Stomach (tissue), 8 donors: ENCODE measurements at regions not wholly inside any gene's neighbourhood (a gene's known extent, or its start where the extent isn't known, plus 50 kb on each side); places are given as distances from the start of the nearest gene placed in this dataset.
A peak's percentile ranks its signal among the peaks of the same experiment; 100 is the strongest.

ENCODE experiments used
- DNase-seq, 2 donors: peaks; one replicate each; pipeline versions ENCODE4 v3.0.0 to v3.0.0-alpha.2; 2013 to 2019
- H3K27ac ChIP-seq, 5 donors: fragments of 200-600 bp in 4 of 5; sonication (generic) in 4 of 5; one replicate each; pipeline ENCODE4 v1.5.1; 2013 to 2019; ENCODE audit warnings: mild to moderate bottlenecking in 1 of 5, moderate library complexity in 1 of 5
- H3K27me3 ChIP-seq, 3 donors: fragments of 200-600 bp; sonication (generic); one replicate each; pipeline ENCODE4 v1.5.1; 2017 to 2019; ENCODE audit warnings: mixed run types in 1 of 3
- H3K36me3 ChIP-seq, 4 donors: fragments of 200-600 bp; sonication (generic); 1 replicate in 3 of 4; 2 replicates in 1 of 4; pipeline ENCODE4 v1.5.1; 2016 to 2019
- H3K4me1 ChIP-seq, 4 donors: fragments of 200-600 bp; sonication (generic); one replicate each; pipeline ENCODE4 v1.5.1; 2016 to 2019
- H3K4me3 ChIP-seq, 4 donors: fragments of 200-600 bp; sonication (generic) in 3 of 4; one replicate each; pipeline ENCODE4 v1.5.1; 2016 to 2019; ENCODE audit warnings: mild to moderate bottlenecking in 1 of 4
- H3K9me3 ChIP-seq, 4 donors: fragments of 200-600 bp; sonication (generic); one replicate each; pipeline ENCODE4 v1.5.1; 2016 to 2019
- EP300 ChIP-seq: sonication (generic); formaldehyde crosslinking; IDR thresholded peaks from one replicate; pipeline ENCODE4 v1.6.1; 2017; ENCODE audit warnings: antibody characterized with exemption
- POLR2A ChIP-seq, 4 donors: fragments of 450-650 bp; IDR thresholded peaks; one replicate each; pipeline ENCODE4 v1.6.1; 2016; ENCODE audit warnings: antibody characterized with exemption in 4 of 4, control low read depth in 2 of 4, mild to moderate bottlenecking in 1 of 4, moderate library complexity in 1 of 4
- POLR2AphosphoS5 ChIP-seq, 3 donors: sonication (generic); formaldehyde crosslinking; IDR thresholded peaks; one replicate each; pipeline ENCODE4 v1.6.1; 2016; ENCODE audit warnings: antibody characterized with exemption in 3 of 3
- WGBS, 5 donors: extraction: QIAGEN DNeasy Blood & Tissue Kit in 3 of 5; methylation state at CpG; one replicate each; pipeline versions ENCODE4 v1.1.5 to v1.1.7; 2013 to 2018; 5-methylcytosine and 5-hydroxymethylcytosine counted together
- intact Hi-C: fragments of 100-400 bp; cut with DNase I; formaldehyde crosslinking; loops from one replicate; pipeline ENCODE4 v1.15.1; 2023; ENCODE audit warnings: low total_unique reads
- TF ChIP-seq, protein P1 (sequence below), 7 experiments: fragments of 450-650 bp in 4 of 7; fragments of 200-600 bp in 3 of 7; sonication (generic) in 3 of 7; IDR thresholded peaks; one replicate each; pipeline ENCODE4 v1.5.1; 2016 to 2019; ENCODE audit warnings: antibody characterized with exemption in 7 of 7, control low read depth in 2 of 7, mild to moderate bottlenecking in 1 of 7
- donor health status: healthy with polysubstance abuse.
- donor health status: Bipolar disorder and iron deficiency.
- donor health status: healthy.

DNA sequence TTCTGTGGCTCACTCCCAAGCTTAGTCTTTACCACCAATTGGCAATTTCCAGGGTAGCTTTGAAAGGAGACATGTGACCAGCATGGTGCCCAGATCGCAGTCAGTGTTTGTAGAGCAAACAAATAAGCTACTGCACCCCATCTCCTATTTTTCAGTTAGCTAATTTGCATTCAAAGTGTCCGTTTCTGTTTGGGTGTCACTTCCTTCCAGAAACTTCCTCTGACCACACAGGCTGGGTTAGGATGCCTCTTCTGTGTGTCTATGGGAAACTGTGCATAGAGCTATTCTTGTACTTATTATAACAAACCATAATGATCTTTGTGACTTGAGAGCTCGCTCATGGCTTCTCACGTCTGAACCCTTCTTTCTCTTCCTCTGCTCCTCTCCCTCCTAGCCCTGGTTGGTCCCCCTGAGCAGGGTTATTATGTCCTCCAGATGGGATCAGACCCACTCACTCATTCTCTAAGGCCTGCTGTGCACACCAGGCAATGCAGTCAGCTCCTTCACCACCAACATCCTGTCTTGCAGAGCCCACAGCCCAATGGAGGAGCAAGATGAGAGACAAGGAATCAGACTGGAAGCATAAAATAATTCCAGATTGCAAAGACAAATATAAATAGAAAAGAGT lies 101.2 kb upstream of the ALK start:
- 50 to 65% (median 62%) methylated on average over 4 of the region's 4 CpGs for WGBS, 5 donors
- no peak for DNase-seq
- TF ChIP-seq, protein P1, sequence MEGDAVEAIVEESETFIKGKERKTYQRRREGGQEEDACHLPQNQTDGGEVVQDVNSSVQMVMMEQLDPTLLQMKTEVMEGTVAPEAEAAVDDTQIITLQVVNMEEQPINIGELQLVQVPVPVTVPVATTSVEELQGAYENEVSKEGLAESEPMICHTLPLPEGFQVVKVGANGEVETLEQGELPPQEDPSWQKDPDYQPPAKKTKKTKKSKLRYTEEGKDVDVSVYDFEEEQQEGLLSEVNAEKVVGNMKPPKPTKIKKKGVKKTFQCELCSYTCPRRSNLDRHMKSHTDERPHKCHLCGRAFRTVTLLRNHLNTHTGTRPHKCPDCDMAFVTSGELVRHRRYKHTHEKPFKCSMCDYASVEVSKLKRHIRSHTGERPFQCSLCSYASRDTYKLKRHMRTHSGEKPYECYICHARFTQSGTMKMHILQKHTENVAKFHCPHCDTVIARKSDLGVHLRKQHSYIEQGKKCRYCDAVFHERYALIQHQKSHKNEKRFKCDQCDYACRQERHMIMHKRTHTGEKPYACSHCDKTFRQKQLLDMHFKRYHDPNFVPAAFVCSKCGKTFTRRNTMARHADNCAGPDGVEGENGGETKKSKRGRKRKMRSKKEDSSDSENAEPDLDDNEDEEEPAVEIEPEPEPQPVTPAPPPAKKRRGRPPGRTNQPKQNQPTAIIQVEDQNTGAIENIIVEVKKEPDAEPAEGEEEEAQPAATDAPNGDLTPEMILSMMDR (IDR thresholded peaks at IDR 0.05): no peak
- TF ChIP-seq EP300: no peak
- TF ChIP-seq POLR2A (IDR thresholded peaks at IDR 0.05): no peak
- no peak for TF ChIP-seq POLR2AphosphoS5 (IDR thresholded peaks at IDR 0.05)
- no peaks in the 10 kb centered on the region for H3K9me3 ChIP-seq
- no peaks in the 10 kb centered on the region for H3K4me1 ChIP-seq
- H3K27ac ChIP-seq: no peak overlapping the region
- no peaks in the 10 kb centered on the region for H3K36me3 ChIP-seq
- peaks cover 0 to 19% (median 3%) of the 10 kb centered on the region in 3 donors for H3K27me3 ChIP-seq
- no peak overlapping the region for H3K4me3 ChIP-seq
- intact Hi-C loops: no loop called here

DNA sequence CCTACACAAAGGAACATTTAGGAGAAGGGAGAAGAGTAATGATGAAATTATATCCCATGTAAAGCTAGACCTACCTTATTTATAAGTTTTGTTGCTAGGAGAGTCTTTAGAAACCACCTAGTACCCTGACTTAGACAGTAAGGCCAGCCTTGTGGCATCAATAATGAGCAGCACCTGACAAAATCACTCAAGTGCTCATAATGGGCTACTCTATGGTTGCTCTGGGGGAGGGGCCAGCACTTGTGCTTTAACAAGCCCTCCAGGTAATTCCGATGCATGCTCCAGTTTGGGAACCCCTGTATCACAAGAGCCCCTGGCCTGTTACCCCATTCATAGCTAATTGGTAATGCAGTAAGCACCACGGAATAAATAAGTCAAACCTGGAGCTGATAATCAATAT lies 102.9 kb upstream of the ALK start:
- no peak for DNase-seq
- intact Hi-C loops: no loop called here
- H3K36me3 ChIP-seq: no peaks in the 10 kb centered on the region
- TF ChIP-seq POLR2A (IDR thresholded peaks at IDR 0.05) (no peak), POLR2AphosphoS5 (IDR thresholded peaks at IDR 0.05) (no peak), EP300 (no peak)
- TF ChIP-seq, protein P1 (IDR thresholded peaks at IDR 0.05): no peak
- H3K4me3 ChIP-seq: no peak overlapping the region
- no peaks in the 10 kb centered on the region for H3K4me1 ChIP-seq
- WGBS, 5 donors: 78 to 100% (median 96%) methylated on average over 2 of the region's 2 CpGs
- H3K27ac ChIP-seq: no peak overlapping the region
- peaks cover 0 to 31% (median 3%) of the 10 kb centered on the region in 3 donors for H3K27me3 ChIP-seq
- H3K9me3 ChIP-seq: no peaks in the 10 kb centered on the region

- intact Hi-C loops: no loop called here
- Histone ChIP-seq H3K36me3 (no peaks in the 10 kb centered on the region), H3K4me3 (no peak overlapping the region), H3K27ac (no peak overlapping the region), H3K4me1 (no peaks in the 10 kb centered on the region), H3K9me3 (no peaks in the 10 kb centered on the region), H3K27me3 (peaks cover 0 to 34% (median 3%) of the 10 kb centered on the region in 3 donors)
- TF ChIP-seq, protein P1 (IDR thresholded peaks at IDR 0.05): peak in 4 of 7 experiments; percentile 28 to 41 (median 36)
- TF ChIP-seq EP300: no peak
- no peak for TF ChIP-seq POLR2A (IDR thresholded peaks at IDR 0.05)
- DNase-seq: peak; percentile 43 to 78
- WGBS, 5 donors: 29 to 50% (median 40%) methylated on average over 9 to 23 of the region's 23 CpGs
Measured at GRCh38 chr2:30026091-30027055, 105.0 kb upstream of the ALK start.

- H3K9me3 ChIP-seq: no peaks in the 10 kb centered on the region
- intact Hi-C loops: no loop called here
- peaks cover 0 to 34% (median 3%) of the 10 kb centered on the region in 3 donors for H3K27me3 ChIP-seq
- WGBS, 5 donors: 38 to 71% (median 46%) methylated on average over 1 of the region's 1 CpG
- H3K27ac ChIP-seq: no peak overlapping the region
- no peaks in the 10 kb centered on the region for H3K4me1 ChIP-seq
- no peak overlapping the region for H3K4me3 ChIP-seq
- no peaks in the 10 kb centered on the region for H3K36me3 ChIP-seq
- peak in 1 of 2 donors; percentile 7 for DNase-seq
- TF ChIP-seq EP300 (no peak), POLR2A (IDR thresholded peaks at IDR 0.05) (no peak), POLR2AphosphoS5 (IDR thresholded peaks at IDR 0.05) (no peak)
- TF ChIP-seq, protein P1 (IDR thresholded peaks at IDR 0.05): no peak
Measured at GRCh38 chr2:30029804-30030203, 108.4 kb upstream of the ALK start.
